Mammary epithelial cell (primary cell): ENCODE measurements at regions not wholly inside any gene's neighbourhood (a gene's known extent, or its start where the extent isn't known, plus 50 kb on each side); places are given as distances from the start of the nearest gene placed in this dataset.

Experiments used
- CTCF ChIP-seq, 2 donors: IDR thresholded peaks in 1 of 2; conservative IDR thresholded peaks in 1 of 2; 2 replicates each; pipeline ENCODE4 v1.5.1; 2011 to 2012; ENCODE audit warnings: inconsistent platforms in 2 of 2, low read length in 2 of 2, mild to moderate bottlenecking in 2 of 2, control low read depth in 1 of 2, low read depth in 1 of 2; ENCODE audit not compliant: insufficient read depth in 1 of 2; ENCODE audit errors: extremely low read depth in 1 of 2
- EZH2 ChIP-seq: IDR thresholded peaks from 2 replicates; pipeline ENCODE4 v1.6.1; 2012; ENCODE audit warnings: low read length, inconsistent platforms, borderline replicate concordance

DNA sequence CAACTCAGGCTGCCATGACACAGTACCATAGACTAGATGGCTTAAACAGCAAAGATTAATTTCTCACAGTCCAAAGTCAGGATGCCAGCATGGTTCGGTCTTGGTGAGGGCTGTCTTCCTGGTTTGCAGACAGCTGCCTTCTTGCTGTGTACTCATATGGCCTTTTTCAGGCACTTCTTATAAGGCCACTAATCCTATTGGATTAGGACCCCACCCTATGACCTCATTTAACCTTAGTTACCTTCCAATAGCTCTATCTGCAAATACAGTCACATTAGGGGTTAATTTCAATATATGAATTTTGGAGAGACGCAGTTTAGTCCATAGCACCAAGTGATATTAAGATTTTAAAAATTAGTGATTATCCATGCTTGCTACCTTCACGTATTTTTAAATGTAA, 297.8 kb downstream of the WDR72 start:
- TF ChIP-seq CTCF (conservative IDR thresholded peaks at IDR 0.05 in 1 of 2, IDR thresholded peaks at IDR 0.05 in 1 of 2; ENCODE audit: extremely low read depth in 1 of 2, insufficient read depth in 1 of 2, low read depth in 1 of 2, low read length in 2 of 2) (no peak), EZH2 (no peak)
